ENCODE measurements at regions not wholly inside any gene's neighbourhood (a gene's known extent, or its start where the extent isn't known, plus 50 kb on each side); places are given as distances from the start of the nearest gene placed in this dataset.

DNA sequence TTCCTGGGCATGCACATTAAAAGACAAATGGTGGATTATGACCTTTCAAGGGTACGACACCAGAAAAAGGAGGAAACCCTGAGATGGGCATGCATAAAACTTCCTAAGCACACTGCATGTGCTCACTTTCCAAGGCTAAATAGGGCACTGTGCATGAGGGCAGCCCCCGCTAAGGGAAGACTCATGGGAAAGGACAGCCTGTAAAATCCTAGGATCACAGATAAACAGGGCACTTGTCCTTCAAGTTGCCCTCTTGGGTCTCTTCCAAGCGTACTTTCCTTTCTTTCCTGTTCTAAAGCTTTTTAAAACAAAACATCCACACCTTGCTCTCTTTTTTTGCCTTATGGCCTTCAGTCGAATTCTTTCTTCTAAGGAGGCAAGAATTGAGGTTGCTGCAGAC, 106.5 kb upstream of the SYNCRIP start:
- Histone ChIP-seq H3K79me2 (ENCODE audit: insufficient read depth, low read length) (no peaks in the 10 kb centered on the region), H2AFZ (ENCODE audit: low read length) (no peak overlapping the region), H2BK120ac (ENCODE audit: low read depth, low read length, poor library complexity, severe bottlenecking) (no peak overlapping the region), H2BK12ac (ENCODE audit: insufficient read length, low read depth, low read length) (no peak overlapping the region), H3K18ac (ENCODE audit: insufficient read length, low read depth, low read length) (no peak overlapping the region), H2BK5ac (ENCODE audit: insufficient read length, low read length) (no peak overlapping the region), H4K20me1 (ENCODE audit: control insufficient read depth, insufficient read depth, insufficient read length) (no peaks in the 10 kb centered on the region), H3K23ac (ENCODE audit: insufficient read length, low read depth, low read length) (no peak overlapping the region), H3K56ac (ENCODE audit: insufficient read length, low read depth, low read length) (no peak overlapping the region), H2BK20ac (ENCODE audit: low read depth, low read length, poor library complexity, severe bottlenecking) (no peak overlapping the region), H3K4me2 (ENCODE audit: insufficient read depth, insufficient read length, low read length) (no peak overlapping the region), H3K9me3 (ENCODE audit: control insufficient read depth, low read depth, low read length) (no peaks in the 10 kb centered on the region), H3T11ph (ENCODE audit: low read length) (no peak overlapping the region), H3K79me1 (ENCODE audit: insufficient read depth, low read depth, low read length, poor library complexity, severe bottlenecking) (no peaks in the 10 kb centered on the region), H4K5ac (ENCODE audit: insufficient read length, low read depth, low read length) (no peak overlapping the region), H3K27ac (ENCODE audit: insufficient read length, low read depth, low read length) (no peak overlapping the region), H4K91ac (ENCODE audit: insufficient read length, low read depth, low read length) (no peak overlapping the region), H4K8ac (replicated peaks; ENCODE audit: insufficient read length, low read depth, low read length) (no peak overlapping the region), H3K23me2 (ENCODE audit: insufficient read length, low read depth, low read length, poor library complexity, severe bottlenecking) (no peaks in the 10 kb centered on the region), H2BK15ac (ENCODE audit: low read depth, low read length) (no peak overlapping the region), H3K14ac (ENCODE audit: insufficient read depth, low read length) (no peak overlapping the region), H3K27me3 (ENCODE audit: insufficient read depth, low read length) (no peaks in the 10 kb centered on the region), H3K4me1 (ENCODE audit: insufficient read depth, low read length) (no peaks in the 10 kb centered on the region; the same call in 1 of the 2 replicates), H3K4ac (ENCODE audit: low read depth, low read length) (no peak overlapping the region), H3K9ac (ENCODE audit: extremely low read depth, insufficient read length, low read length) (no peak overlapping the region), H2AK5ac (ENCODE audit: insufficient read length, low read length) (no peak overlapping the region)
- Mint-ChIP-seq H3K27ac (no peak overlapping the region), H3K4me1 (peaks cover 2 to 7% of the 10 kb centered on the region in 2 experiments; a peak in 3 of 4 replicates), H3K27me3 (ENCODE audit: low read depth) (no peaks in the 10 kb centered on the region), H3K36me3 (ENCODE audit: insufficient read depth in 1 of 3, low read depth in 3 of 3) (peaks cover 0 to 7% (median 0%) of the 10 kb centered on the region in 3 experiments; a peak in 4 of 7 replicates), H3K4me3 (no peak overlapping the region), H3K9me3 (peaks cover 10 to 13% of the 10 kb centered on the region in 2 experiments; a peak in 4 of 5 replicates)
- WGBS (ENCODE audit: extremely low coverage, insufficient read length, low lambda C conversion rate) = no CpG with 5 or more reads among the region's 4 CpGs
- DNase-seq = no peak
- no peak for TF ChIP-seq CTCF (conservative IDR thresholded peaks at IDR 0.05)
